NCI-H2227 (cell line): ENCODE measurements at regions not wholly inside any gene's neighbourhood (a gene's known extent, or its start where the extent isn't known, plus 50 kb on each side); places are given as distances from the start of the nearest gene placed in this dataset.

Experiments
- DNase-seq: peaks from one replicate; lab custom pipeline; 2025; ENCODE audit not compliant: unreplicated experiment; lab: John Stamatoyannopoulos, UW

- DNase-seq, result no peak
Observed at GRCh38 chr10:125283836-125284614, 123.7 kb upstream of the CTBP2 start.

- DNase-seq, result peak; percentile 59
Observed at GRCh38 chr10:125283191-125283835, 123.0 kb upstream of the CTBP2 start.

DNA sequence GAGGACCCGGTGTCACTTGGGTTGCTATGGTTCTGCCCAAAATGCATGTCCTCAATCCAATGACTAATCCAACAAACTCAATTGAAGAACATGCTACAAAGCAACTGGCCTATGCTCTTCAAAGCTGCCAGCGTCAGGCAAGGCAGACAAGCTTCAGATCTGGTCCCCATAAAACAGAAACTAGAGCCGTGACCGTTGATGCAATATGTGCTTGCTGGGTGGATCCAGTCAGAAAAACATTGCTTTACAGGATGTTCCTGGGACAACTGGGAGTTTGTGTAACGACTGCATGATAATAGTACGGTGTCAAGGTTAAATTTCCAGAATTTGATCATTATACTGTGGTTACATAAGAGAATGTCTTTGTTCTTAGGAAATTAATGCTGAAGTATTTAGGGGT is 120.7 kb upstream of the CTBP2 start:
- DNase-seq, result no peak

DNA sequence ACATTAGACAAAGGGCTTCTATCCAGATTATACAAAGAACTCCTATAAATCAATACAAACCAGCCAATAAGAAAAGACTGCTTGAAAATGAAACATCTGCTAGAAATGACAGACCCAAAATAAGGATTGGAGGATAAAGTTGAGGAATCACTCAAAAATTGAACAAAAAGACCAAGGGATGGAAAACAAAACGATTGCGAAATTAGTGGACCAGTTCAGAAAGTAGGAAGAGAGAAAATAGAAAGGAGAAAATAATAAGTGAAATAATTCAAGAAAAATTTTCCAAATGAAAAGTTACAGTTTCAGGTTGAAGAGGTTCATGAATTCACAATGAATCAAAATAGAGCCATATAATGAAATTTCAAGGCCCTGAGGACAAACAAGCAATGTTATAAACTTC is 115.8 kb upstream of the CTBP2 start:
- no peak for DNase-seq

GRCh38 chr10:125274961-125275360 is 114.6 kb upstream of the CTBP2 start:
- no peak for DNase-seq

DNA sequence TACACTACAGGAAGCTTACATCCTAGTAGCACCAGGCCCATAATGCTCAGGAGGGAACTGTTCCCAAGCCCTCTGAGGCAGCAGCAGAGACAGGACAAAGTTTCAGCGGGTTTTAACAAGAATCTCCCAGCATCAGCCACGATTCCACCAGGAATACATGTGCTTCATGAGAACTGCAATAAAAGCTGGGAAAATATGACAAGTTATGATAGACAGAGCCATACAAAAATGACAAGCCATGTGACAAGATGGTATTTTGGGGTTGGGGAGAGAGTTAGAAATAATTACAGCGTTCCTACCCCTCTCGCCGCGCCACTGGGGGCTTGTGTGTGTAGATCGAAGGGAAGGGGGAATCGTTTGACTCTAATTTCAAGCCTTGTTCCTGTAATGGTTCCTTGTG is 112.7 kb upstream of the CTBP2 start:
- DNase-seq, result no peak

GRCh38 chr10:125269716-125270115 is 109.4 kb upstream of the CTBP2 start:
- DNase-seq, result no peak

DNA sequence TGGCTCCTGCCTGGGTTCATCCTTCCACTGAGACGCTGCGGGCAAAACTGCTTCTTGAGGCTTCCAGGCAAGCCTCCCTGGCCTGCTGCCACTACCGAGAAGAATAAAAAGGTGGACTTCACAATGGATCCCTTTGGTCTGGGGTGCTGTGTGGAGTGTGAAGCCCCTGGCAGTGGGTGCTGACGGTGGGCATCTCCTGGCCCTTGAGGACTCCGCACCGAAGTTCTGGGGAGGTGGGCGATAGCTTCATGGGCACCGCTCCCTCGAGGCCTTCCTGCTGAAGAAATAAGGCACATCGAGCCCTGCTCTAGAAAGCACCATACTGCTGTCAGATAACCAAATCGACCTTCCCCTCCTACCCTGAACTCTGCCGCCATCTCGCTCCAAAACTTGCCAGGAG is 106.6 kb upstream of the CTBP2 start:
- no peak for DNase-seq

- DNase-seq, result no peak
Observed at GRCh38 chr10:125266541-125266940, 106.2 kb upstream of the CTBP2 start.

DNA sequence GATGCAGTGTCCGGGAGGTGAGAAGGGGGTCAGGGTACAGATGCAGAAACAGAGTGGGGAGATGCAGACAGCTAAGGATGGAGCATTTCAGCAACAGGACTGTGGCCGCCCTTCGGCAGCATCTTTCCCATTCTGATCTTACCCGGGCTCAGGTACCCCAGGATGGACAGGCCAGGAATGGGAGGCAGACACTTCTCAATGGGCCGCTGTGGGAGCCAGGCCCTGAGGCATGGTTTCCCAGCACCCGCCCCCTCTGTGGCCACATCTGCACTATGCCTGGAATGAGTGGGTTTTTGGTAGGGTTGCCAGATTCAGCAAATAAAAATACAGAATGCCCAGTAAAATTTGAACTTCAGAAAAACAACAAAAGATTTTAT is 105.2 kb upstream of the CTBP2 start:
- no peak for DNase-seq

GRCh38 chr10:125264757-125265578 is 104.6 kb upstream of the CTBP2 start:
- no peak for DNase-seq

DNA sequence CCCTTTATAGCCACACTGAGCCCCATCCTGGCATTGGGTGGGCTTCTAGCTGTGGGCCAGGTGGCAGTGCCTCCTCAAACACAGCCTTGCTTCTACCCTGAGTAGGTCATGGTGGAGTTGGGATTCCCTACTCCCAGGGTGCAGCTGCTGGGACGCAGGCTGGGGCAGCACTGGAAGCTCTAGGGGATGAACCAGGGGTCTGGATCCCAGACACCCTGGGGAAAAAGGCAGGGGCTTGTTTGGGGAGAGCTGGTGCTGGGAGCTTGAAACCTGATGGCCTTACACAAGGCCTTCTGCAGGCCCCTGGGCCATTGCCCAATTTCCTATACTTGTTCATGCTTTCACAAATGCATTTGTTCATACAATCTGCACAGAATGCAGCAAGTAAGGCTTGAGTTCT is 103.7 kb upstream of the CTBP2 start:
- no peak for DNase-seq

DNA sequence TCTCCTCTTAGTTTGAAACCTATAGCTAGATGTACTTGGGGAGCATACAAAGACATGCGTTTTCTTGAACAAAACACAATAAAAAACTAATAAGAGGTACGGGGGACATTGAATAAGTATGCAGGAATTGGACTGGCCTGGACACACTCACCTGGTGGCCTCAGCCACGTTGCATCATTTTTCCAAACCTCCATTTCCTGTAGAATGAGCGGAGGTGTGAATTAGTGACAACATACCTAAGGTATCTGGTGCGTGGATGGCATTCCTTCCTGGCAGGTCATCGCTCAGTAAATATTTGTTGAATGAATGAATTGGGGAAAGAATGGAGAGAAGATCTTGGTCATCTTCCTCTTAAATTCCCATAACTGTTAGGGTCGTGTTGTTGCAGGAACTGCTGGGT is 103.2 kb upstream of the CTBP2 start:
- no peak for DNase-seq

GRCh38 chr10:125262920-125263319 is 102.6 kb upstream of the CTBP2 start:
- DNase-seq, result no peak

- DNase-seq, result no peak
Observed at GRCh38 chr10:125262409-125262808, 102.0 kb upstream of the CTBP2 start.

DNA sequence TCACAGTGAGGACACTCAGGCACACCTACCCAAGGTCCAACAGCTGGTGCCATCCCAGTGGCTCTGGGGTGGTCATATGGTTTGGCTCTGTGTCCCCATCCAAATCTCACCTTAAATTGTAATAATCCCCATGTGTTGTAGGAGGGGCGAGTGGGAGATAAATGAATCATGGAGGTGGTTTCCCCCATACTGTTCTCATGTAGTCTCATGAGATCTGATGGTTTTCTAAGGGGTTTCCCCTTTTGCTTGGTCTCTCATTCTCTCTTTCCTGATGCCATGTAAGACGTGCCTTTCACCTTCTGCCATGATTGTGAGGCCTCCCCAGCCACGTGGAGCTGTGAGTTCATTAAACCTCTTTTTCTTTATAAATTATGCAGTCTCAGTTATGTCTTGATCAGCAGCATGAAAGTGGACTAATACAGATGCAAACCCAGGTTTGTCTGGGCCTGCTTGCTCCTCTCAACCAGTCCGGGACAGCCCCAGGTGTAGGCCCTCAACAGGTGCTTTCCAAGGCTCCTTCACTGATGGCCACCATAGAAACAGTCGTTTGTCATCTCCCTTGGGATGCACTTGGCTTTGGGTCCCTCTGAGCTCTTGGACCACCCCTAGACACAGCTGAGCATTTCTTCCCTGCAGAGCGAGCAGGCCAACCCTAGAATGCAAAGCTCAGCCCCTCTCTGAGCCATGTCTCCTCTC is 101.3 kb upstream of the CTBP2 start:
- no peak for DNase-seq

DNA sequence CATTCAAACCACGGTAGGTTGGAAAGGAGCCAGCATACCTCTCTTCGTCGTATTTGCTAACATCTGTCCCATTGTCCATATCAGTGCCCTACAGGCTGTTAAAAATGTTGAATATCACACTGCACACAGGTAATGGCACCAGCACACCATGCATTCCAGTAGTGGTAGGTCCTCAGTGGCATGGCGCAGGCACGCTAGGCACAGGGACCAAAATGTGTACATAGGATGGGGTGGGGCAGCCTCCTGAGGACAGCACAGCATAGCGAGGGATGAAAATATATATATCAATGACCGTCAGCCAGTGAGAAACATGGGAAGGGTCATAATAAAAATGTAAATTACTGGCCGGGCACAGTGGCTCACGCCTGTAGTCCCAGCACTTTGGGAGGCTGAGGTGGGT is 99.9 kb upstream of the CTBP2 start:
- no peak for DNase-seq

GRCh38 chr10:125259651-125260050 is 99.3 kb upstream of the CTBP2 start:
- DNase-seq, result no peak

DNA sequence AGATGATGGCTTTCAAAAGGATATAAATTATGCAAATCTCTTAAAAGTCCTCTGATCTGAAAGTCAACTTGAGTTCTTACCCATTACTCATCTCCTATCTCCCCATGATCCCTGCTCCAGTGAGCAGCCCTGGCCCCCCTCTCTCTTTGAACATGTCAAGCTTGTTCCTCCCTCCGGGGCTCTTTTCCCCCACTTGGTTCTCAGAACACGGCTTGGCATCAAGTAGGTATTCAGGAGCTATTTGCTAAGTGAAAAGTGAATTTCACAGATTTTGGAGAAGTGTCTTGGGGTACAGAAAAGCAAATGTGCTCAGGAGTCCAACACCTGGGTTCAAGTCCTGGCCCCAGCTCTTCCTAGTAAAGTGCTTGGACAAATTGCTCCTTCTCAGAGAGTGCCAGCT is 98.3 kb upstream of the CTBP2 start:
- DNase-seq, result no peak

DNA sequence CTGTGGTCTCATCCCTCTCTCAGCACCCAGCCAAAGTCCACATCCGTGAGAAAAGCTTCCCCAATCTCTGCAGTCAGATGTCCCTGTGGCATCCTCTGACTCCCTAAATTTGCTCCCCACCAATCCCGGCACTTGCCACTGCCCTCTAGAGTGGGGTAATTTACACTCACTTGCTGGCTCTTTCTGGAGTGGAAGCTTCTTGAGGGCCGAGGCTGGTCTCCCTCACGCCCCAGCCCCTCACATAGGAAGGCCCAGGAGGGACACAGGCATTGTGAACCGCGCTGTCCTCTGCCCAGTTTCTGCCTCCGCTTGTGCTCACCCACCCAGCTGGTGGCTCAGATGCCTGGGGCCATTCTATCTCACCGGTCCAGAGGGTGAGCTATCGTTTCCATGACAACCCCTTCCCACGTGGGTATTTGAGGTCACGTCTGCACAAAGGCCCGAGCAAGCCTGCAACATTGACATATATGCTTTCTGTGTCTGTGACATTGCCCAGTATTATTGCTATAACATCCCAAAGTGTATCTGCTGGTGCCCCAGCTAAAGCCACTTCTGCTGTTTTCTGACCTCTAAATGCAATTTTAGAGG is 97.3 kb upstream of the CTBP2 start:
- no peak for DNase-seq

GRCh38 chr10:125256026-125256425 is 95.7 kb upstream of the CTBP2 start:
- DNase-seq, result no peak
